HG03378 (cell line): ENCODE measurements at regions not wholly inside any gene's neighbourhood (a gene's known extent, or its start where the extent isn't known, plus 50 kb on each side); places are given as distances from the start of the nearest gene placed in this dataset.

Source experiments
- ATAC-seq: cut with Tn5 transposase; IDR thresholded peaks from one replicate; pipeline ENCODE4 v1.9.1; 2021; ENCODE audit warnings: mild to moderate bottlenecking, moderate library complexity; ENCODE audit not compliant: unreplicated experiment

DNA sequence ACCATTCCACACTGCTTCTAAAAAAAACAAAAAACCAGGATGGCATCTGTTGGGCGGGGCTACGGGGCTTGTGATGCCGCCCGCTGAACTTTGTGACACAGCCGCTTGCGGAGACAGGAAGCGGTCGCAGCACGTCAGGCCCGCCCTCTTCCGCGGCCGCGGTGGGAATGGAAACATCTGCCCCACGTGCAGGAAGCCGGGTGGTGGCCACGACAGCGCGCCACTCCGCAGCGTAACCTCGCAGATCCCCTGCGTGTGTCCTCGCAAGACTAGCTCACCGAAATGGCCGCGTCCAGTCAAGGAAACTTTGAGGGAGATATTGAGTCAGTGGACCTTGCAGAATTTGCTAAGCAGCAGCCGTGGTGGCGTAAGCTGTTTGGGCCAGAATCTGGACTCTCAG is 168.5 kb downstream of the SUCLG1 start:
- ATAC-seq, result no peak

DNA sequence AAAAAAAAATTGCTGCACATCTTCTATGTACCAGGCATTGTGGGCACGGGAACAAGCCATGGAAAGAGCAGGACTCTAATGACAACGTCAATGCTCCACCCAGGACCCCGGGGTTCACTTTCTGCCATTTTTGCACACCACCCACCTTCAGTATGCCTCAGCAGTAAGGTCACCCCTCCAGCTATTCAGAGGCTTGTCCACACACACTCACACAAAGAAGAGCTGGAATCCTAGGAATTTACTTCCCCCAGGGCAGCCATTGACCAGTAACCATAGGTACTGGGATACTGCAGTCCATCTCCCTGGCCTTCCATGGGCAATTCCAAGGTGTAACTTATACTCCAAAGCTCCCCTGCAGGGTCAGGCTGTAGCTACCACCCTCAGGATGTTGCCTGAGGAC is 170.8 kb downstream of the SUCLG1 start:
- no peak for ATAC-seq

DNA sequence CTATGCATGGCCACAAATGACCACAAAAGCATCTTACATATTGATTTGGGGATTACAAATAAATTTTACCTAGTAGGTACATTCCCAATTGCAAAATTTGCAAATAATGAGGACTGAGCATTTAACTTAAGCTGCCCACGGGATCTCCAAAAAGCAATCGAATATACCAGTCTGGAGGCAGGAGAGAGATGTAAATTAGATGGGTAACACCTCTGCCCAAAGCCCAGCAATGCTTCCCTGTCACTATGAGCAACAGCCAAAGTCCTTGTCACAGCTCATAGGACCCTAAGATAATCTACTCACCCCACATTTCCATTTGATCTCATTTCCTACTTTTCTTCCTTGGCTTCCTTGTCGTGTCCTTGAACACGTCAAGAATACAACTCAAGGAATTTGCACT is 172.2 kb downstream of the SUCLG1 start:
- ATAC-seq, result no peak

DNA sequence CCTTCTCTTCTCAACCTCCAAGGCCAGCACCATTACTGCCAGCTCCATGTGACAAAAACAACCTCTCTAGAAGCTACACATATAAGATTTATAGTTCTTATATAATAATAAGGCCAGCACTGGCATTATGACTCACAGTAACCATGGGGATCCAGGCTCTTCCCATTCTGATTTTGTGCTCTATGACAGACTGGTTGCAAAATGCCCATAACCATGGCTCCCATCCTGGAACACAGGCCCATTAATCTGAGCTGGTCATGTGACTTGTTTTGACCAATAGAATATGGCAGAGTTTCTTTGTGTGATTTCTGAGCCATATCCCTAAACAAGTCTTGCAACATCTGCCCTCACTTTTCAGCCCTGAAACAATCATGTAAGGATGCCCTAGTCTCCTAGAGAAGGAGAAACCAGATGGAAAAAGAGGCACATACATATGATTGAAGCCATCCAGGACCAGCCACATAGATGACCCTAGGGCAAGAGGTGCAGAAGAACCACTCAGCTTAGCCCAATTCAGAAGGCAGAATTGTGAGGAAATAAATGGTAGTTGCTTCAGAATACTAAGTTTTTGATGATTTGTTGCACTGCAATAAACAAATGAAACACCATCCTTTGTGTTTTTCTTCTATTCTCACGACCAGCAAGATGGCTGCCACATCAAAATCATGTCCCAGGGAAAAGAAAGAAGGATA is 173.9 kb downstream of the SUCLG1 start:
- no peak for ATAC-seq

DNA sequence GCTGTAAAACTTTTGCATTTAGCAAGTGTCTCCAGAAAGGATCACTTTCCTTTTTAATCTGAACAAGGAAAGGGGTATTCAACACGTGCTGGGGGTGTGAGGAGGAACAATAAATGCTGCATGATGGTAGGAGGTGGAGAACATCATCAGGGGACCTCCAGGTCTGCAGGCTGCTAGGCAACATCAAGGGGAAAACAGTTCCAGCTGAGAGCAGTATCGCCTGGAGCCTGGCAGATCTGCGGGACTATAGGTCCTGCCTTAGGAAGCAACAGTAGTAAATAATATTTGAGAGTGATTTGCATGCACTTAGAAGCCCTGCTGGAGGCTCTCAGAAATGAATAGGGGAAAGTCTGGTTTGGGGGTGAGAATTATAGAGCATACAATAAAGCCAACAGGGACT is 175.6 kb downstream of the SUCLG1 start:
- ATAC-seq, result no peak

DNA sequence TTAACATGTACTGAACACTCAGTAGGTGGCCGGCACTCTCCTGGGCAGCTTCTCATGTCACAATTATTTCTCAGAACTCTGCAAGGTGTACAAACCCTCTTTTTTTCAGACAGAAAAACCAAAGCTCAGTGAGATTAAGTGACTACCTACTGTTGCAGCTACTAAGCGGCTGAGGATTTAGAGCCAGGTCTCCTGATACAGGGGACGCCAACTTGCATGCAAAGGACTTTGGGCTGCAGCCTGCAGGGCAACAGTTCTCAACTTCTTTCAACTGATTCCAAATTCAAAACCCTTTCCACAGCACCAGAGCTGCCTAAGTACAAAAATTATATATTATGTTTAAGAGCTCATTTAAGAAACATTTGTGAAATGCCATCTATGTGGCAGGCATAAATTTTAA is 177.6 kb downstream of the SUCLG1 start:
- ATAC-seq, result no peak

DNA sequence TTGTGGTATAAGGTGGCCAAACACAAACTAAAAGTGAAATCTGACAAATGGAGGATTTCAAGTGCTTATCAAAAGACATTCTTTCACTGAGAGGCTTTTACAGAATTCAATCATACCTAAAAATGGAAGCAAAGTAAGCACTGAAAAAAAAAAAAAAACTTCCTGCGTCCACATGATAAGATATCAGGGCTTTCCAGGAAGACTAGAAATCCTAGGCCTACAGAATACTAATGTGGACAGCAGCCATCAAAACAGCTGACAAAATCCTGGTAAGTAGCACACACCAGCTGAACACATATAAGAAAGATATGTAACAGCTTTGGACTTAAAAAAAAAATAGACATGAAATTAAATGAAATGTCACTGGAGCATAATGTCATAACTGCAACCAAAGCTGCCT is 178.2 kb downstream of the SUCLG1 start:
- no peak for ATAC-seq

DNA sequence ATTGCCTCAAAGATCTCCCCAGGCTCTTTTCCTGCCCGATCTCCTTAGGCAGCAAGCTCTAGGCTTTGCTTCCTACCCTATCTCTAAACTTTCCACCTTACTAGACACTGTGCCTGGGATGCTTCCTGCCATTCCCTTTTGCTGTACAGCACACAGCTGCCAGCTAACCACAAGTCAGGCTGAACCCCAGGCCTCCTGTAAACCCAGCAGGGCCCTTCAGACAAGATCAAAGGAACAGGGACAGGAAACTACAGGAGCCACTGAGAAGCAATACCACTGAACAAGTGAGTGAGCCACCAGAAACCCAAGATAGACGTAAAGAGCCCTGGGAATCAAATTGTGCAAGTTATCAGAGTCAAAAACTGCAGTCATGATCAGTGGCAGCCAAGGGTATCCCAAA is 180.7 kb downstream of the SUCLG1 start:
- ATAC-seq, result no peak

DNA sequence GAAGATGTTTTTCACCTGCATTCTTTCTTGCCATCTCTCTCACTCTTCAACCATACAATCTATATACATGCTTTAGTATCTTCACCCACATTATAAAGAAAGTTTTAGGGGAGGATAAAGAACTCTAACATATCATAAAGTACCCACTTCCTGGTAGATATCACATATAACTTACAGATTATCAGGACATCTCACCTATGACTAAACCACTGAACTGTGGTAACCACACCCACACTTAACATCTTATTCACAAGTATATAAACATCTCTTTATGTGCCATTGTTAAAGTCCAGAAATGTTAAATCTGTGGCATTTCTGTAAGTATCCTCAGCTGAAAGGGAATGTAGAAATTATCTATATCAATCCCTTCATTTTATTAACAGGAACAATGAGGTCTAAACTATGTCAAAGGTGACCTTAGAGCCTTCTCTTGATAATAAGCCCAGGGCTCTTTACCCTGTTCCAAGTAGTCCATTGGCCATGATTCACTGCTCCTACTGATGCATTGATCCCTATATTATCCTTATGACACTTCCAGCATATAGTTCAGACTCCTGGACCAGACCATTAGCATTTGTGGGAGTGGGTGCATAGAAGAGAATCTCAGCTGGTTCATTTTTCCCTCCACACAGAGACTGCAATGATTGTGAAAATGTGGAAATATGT is 182.4 kb downstream of the SUCLG1 start:
- ATAC-seq, result no peak

DNA sequence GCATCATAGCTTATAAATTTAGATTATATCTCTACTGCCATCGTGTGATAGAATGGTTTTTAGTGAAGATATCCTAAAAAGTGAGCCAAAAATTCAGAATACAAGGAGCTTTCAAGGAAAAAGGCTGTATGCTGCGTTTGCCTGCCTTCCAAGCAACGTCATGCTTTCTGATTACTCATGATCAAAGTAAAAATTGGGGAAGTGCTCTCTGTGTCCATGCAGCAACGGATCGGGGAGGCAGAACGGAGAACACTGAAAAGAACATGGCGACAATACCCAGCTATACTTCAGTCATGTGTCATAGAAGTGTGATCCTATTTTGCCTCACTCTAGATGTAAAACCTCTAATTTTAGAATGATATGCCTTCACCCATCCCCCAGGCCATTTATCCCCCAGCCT is 185.7 kb downstream of the SUCLG1 start:
- ATAC-seq, result no peak

DNA sequence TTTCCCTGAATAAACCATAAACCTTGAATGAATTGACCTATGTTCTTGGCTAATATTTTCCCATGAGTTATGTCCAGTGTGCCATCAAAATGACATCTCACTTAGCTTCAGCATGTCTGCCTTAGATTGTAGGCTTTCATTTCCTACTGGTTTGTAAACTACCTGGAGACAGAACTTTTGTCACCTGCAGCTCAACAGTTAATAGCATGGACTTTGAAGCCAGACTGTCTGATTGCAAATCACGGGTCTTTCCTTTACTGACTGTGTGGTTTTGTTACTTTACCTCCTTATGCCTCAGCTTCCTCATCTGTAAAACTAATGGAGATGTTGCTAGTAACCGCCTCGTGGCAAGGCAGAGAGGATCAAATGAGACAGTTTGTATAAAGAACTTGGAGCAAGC is 187.1 kb downstream of the SUCLG1 start:
- ATAC-seq, result no peak

DNA sequence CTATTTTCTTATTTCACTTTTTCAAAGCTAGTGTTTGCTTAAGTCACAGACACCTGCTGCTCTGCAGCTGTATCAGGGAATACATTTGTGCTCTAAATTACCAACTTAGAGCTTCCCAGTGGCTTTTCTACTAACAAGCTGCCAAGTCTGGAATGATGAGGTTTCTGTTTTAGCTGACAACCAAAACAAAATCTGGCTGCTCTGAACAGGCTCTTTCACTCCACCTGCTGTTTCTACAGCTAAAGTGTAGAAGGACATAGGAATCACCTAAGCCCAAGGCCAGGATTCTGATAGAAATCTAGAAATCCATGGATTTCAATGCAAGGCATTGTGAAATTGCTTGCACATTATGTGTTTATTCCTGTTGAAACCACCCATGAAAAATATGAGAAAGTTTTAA is 201.2 kb downstream of the SUCLG1 start:
- no peak for ATAC-seq

DNA sequence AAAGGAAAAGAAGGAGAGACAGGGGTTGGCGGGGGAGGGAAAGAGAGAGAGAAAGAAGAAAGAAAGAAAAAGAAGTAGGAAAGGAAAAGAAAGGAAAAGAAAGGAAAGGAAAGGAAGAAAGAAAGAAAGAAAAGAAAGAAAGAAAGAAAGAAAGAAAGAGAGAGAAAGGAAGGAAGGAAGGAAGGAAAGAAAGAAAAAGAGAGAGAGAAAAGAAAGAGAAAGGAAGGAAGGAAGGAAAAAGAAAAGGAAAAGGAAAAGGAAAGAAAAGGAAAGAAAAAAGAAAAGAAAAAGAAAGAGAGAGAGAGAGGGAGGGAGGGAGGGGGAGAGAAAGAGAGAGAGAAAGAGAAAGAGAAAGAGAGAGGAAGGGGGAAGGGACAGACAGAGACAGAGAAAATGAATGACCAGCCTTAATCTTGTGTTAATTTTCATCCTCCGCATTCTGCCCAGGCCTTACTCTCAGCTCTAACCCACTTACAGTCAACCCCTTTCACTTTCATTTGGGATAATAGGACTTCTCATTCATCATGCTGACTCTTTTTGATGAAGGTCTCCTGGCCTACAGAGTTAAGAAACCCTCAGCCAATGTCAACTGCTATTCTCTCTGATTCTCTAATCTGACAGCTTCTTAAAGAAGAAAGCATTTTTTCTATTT is 207.3 kb downstream of the SUCLG1 start:
- ATAC-seq, result no peak

DNA sequence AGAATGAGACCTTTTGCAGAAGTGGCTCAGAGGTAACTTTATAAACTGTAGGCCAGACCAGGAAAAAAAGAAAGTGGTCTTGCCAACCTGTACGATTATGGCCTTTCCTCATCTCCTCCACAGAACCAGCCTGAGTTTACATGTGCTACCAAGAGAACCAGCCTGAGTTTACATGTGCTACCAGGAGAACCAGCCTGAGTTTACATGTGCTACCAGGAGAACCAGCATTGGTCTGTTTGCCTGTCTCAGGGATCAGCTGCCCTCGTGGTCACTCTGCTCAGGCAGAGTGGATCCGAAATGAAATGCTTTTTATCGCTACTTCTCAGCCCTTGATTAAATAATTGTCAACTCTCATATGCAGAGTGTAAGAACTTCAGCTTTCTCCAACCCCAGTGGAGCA is 209.9 kb downstream of the SUCLG1 start:
- no peak for ATAC-seq

DNA sequence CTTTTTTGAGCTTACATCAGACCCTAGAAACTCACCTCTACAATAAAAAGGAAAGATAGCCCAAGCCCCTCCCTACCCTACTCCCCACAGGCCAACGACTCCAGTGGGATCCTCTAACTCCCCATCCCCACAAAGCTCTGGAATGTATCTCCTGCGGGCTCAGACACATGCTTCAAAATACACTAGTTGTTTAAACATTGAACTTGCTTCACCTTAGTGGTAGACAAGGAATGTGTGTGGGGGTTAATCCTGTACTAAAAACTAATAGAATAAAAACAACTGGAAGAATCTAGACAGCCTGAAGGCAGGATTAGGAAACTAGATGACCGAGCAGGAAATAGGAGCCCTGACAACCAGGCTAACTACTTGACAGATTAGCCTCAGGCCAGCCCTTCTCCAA is 211.5 kb downstream of the SUCLG1 start:
- no peak for ATAC-seq

DNA sequence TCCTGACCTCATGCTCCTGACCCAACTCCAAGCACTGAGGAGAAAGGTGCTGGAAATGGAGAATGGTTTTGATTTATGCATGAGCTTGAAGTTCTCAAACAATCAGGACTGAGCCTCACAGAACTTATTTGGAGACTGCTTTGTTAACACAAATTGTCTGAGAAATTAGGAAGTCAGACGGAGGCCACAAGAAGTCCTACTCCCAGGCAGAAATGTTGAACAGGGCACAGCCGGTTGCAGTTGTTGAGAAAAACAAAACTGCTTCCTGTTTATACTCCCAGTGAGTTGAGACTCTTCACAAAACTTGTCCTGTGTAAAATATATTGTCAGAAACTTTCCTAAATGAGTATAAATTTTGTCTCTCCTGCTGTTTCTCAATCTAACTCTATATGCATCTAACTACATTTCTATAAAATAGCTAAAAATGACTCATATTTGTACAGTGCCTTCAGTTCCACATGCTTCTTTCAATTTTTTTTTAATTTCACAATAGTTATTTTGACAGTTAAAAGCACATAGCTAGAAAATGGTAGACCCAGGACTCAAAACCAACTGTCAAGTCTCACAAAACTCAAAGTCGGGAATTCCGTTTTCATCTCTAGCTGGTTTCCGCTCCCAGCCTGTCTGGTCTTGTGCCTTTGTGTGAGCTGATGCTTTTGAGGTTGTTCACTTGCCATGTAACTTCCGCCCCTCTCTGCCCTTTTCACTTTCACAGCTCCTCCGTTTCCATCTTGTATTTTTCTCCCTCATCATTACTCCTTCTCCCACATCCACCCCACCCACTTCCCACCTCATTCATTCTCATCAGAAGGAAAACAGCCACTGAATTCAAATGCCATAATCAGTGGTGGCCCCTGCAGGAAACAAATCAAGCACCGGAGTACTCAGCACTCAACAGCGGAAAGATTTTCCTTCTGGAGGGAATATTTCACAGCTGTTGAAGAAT is 215.0 kb downstream of the SUCLG1 start:
- no peak for ATAC-seq

DNA sequence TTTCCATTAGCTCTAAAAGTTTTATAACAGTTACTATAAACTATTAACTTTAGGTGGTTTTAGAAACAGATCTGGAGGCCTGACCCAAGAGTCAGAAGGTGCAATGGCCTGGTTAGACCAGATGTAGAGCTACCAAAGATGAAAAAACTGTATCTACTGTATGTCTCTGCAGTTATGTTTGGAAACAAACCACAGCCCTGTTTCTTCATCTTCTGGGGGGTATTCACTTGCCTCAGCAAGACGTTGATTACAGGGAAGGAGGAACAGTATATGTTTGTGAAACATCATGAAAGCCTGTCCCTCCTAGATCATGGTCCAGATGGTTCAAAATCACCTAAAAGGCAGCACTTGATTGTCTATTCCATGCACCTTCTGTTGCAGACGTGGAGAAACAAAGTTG is 220.2 kb downstream of the SUCLG1 start:
- ATAC-seq, result no peak

DNA sequence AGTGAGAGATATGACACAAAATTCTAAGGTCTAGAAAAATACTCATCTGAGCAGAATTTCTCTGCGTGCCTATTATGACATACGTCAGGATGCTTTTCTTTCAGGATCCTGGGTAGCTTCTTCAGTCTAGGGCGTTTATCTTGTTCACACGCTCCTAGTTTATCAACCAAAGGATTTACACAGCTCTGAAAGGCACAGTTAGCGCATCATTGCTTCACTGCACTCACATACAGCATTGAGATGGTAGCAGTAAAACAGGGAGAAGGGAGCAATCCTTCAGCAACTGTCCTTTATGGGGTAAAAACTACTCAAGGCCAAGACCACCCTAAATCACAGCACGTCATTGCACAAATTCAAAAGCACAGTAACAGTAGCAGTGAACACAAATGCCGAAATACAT is 222.8 kb downstream of the SUCLG1 start:
- ATAC-seq, result no peak

DNA sequence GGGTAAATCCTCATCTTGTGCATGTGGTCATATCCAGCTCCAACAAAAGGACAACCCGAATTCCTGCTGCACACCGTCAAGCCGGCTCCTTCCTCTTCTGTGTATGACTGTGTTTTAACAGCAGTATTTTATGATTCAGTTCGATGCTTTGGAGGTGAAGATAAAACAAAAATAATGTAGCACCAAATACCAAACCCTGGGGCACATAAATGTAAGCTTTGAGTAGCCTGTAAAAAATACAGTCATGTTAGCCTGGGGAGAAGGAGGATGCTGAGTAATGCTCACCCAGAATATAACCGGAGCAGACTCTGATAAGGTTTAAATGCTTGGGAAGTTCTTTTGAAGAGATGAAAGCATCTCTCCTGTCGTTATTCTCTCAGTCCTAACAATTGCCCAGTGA is 225.0 kb downstream of the SUCLG1 start:
- ATAC-seq, result no peak

DNA sequence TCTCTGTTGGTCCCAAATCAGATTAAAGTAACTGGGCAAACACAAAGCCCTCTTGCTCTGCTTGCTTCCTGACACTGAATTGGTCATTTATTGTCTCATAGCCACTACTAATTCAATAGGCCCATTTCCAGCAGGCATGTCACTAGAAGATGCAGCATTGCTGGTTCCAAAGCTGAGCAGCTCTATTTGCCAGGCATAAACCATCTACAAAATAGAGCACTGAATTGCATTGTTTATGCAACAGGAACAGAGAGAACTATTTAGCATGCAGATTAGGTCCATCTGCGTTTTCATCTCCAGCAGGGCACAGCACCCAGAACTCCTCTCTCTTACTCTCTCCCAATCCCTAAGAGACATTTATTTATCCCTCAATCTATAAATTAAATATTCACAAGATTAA is 227.6 kb downstream of the SUCLG1 start:
- no peak for ATAC-seq

DNA sequence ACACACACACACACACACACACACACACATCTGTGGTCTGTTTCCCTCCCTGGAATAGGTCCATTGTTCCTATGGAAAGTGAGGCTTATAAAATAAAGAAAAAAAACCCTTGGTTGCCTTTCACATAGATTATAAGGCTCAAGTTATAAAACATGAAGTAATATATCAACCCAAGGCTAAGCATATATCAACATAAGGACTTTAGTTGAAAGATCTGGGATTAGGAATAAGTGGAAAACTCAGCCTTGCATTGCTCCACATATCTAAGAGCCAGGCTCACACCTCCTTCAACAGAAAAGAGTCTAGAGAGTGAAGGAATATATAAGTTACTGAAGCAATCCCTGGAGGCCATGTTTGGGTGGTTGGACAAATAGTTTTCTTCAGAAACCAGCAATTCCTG is 235.0 kb downstream of the SUCLG1 start:
- no peak for ATAC-seq
